HEK293T (cell line): ENCODE measurements at regions not wholly inside any gene's neighbourhood (a gene's known extent, or its start where the extent isn't known, plus 50 kb on each side); places are given as distances from the start of the nearest gene placed in this dataset.

ENCODE experiments used
- ARNT ChIP-seq: fragments of 450-650 bp; IDR thresholded peaks from 2 replicates; pipeline ENCODE4 v1.6.1; 2017; ENCODE audit warnings: mild to moderate bottlenecking
- BHLHE40 ChIP-seq: fragments of 450-650 bp; IDR thresholded peaks from 2 replicates; pipeline ENCODE4 v1.6.1; 2016; ENCODE audit warnings: mild to moderate bottlenecking, moderate library complexity, borderline replicate concordance
- CTBP1 ChIP-seq: fragments of 450-650 bp; IDR thresholded peaks from 2 replicates; pipeline ENCODE4 v1.6.1; 2016; ENCODE audit warnings: borderline replicate concordance
- ELF4 ChIP-seq: fragments of 450-650 bp; IDR thresholded peaks from 2 replicates; pipeline ENCODE4 v1.6.1; 2017; ENCODE audit warnings: antibody characterized with exemption
- FOXK2 ChIP-seq: fragments of 450-650 bp; IDR thresholded peaks from 2 replicates; pipeline ENCODE4 v1.6.1; 2016; ENCODE audit warnings: mild to moderate bottlenecking
- FOXM1 ChIP-seq: fragments of 450-650 bp; IDR thresholded peaks from 2 replicates; pipeline ENCODE4 v1.6.1; 2017; ENCODE audit warnings: mild to moderate bottlenecking, borderline replicate concordance
- HDGF ChIP-seq: fragments of 450-650 bp; IDR thresholded peaks from 2 replicates; pipeline ENCODE4 v1.6.1; 2017; ENCODE audit warnings: antibody characterized with exemption, borderline replicate concordance
- LEF1 ChIP-seq: fragments of 450-650 bp; IDR thresholded peaks from 2 replicates; pipeline ENCODE4 v1.6.1; 2017; ENCODE audit warnings: mild to moderate bottlenecking, borderline replicate concordance
- NFRKB ChIP-seq: fragments of 450-650 bp; IDR thresholded peaks from 2 replicates; pipeline ENCODE4 v1.6.1; 2016; ENCODE audit warnings: mild to moderate bottlenecking, moderate library complexity
- SP1 ChIP-seq: fragments of 450-650 bp; IDR thresholded peaks from 2 replicates; pipeline ENCODE4 v1.6.1; 2017
- TF ChIP-seq, protein P1 (sequence below): fragments of 450-650 bp; IDR thresholded peaks from 2 replicates; pipeline ENCODE4 v1.6.1; 2016

DNA sequence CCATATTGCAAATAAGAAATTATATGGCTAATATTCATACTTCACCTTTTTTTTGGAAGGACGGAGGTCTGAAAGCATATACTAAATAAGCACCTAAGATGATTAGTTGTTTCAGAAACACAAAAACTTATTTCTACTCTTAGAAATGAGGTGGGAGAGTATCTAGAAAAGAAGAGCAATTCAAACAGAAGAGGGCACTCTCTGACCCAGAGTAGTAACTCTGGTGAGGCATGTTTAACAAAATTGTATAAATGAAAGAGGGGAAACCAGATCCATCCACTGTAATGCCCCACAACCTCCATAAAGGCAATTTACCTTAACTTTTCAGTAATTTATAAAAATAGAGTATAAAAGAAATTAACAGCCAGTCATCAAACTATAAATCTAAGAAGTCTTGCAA is 669.6 kb upstream of the VRK2 start:
- TF ChIP-seq, protein P1, sequence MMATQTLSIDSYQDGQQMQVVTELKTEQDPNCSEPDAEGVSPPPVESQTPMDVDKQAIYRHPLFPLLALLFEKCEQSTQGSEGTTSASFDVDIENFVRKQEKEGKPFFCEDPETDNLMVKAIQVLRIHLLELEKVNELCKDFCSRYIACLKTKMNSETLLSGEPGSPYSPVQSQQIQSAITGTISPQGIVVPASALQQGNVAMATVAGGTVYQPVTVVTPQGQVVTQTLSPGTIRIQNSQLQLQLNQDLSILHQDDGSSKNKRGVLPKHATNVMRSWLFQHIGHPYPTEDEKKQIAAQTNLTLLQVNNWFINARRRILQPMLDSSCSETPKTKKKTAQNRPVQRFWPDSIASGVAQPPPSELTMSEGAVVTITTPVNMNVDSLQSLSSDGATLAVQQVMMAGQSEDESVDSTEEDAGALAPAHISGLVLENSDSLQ, result no peak
- no peak for TF ChIP-seq SP1
- TF ChIP-seq FOXM1, result no peak
- TF ChIP-seq LEF1, result no peak
- TF ChIP-seq BHLHE40, result no peak
- TF ChIP-seq CTBP1, result no peak
- TF ChIP-seq HDGF, result no peak
- TF ChIP-seq FOXK2, result no peak
- no peak for TF ChIP-seq ARNT
- TF ChIP-seq ELF4, result no peak
- TF ChIP-seq NFRKB, result no peak
